ENCODE measurements at regions not wholly inside any gene's neighbourhood (a gene's known extent, or its start where the extent isn't known, plus 50 kb on each side); places are given as distances from the start of the nearest gene placed in this dataset.

DNA sequence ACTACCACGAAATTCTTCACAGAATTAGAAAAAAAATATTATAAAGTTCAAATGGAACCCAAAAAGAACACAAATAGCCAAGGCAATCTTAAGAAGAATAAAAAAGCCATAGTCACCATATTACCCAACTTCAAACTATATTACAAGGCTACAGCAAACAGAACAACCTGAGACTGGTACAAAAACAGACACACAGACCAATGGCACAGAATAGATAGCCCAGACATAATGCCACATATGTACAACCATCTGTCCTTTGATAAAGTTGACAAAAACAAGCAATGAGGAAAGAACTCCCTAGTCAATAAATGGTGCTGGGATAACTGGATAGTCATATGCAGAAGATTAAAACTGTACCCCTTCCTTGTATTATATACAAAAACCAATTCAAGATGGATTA lies 808.5 kb upstream of the ZWINT start (continued):
- TF ChIP-seq, protein P1, sequence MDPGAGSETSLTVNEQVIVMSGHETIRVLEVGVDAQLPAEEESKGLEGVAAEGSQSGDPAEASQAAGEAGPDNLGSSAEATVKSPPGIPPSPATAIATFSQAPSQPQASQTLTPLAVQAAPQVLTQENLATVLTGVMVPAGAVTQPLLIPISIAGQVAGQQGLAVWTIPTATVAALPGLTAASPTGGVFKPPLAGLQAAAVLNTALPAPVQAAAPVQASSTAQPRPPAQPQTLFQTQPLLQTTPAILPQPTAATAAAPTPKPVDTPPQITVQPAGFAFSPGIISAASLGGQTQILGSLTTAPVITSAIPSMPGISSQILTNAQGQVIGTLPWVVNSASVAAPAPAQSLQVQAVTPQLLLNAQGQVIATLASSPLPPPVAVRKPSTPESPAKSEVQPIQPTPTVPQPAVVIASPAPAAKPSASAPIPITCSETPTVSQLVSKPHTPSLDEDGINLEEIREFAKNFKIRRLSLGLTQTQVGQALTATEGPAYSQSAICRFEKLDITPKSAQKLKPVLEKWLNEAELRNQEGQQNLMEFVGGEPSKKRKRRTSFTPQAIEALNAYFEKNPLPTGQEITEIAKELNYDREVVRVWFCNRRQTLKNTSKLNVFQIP (CRISPR knock-in tag; IDR thresholded peaks at IDR 0.05; ENCODE audit: borderline replicate concordance, low read depth) = no peak
- TF ChIP-seq TCF4 (CRISPR knock-in tag; IDR thresholded peaks at IDR 0.05; ENCODE audit: borderline replicate concordance) (no peak), ZNF8 (CRISPR knock-in tag; IDR thresholded peaks at IDR 0.05) (no peak)
- TF ChIP-seq, protein P2, sequence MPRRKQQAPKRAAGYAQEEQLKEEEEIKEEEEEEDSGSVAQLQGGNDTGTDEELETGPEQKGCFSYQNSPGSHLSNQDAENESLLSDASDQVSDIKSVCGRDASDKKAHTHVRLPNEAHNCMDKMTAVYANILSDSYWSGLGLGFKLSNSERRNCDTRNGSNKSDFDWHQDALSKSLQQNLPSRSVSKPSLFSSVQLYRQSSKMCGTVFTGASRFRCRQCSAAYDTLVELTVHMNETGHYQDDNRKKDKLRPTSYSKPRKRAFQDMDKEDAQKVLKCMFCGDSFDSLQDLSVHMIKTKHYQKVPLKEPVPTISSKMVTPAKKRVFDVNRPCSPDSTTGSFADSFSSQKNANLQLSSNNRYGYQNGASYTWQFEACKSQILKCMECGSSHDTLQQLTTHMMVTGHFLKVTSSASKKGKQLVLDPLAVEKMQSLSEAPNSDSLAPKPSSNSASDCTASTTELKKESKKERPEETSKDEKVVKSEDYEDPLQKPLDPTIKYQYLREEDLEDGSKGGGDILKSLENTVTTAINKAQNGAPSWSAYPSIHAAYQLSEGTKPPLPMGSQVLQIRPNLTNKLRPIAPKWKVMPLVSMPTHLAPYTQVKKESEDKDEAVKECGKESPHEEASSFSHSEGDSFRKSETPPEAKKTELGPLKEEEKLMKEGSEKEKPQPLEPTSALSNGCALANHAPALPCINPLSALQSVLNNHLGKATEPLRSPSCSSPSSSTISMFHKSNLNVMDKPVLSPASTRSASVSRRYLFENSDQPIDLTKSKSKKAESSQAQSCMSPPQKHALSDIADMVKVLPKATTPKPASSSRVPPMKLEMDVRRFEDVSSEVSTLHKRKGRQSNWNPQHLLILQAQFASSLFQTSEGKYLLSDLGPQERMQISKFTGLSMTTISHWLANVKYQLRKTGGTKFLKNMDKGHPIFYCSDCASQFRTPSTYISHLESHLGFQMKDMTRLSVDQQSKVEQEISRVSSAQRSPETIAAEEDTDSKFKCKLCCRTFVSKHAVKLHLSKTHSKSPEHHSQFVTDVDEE (CRISPR knock-in tag; IDR thresholded peaks at IDR 0.05) = no peak

DNA sequence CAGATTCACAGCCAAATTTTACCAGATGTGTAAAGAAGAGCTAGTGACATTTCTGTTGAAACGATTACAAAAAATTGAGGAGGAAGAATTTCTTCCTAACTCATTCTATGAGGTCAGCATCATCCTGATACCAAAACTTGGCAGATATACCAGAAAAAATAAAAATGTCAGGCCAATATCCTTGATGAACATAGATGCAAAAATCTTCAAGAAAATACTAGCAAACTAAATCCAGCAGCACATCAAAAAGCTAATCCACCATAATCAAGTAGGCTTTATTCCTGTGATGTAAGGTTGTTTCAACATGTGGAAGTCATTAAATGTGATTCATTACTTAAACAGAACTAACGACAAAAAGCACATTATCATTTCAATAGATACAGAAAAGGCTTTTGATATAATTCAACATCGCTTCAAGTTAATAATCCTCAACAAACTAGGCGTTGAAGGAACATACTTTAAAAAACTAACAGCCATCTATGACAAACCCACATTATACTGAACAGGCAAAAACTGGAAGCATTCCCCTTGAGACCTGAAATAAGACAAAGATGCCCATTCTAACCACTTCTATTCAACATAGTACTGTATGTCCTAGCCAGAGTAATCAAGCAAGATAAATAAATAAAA lies 807.7 kb upstream of the ZWINT start:
- TF ChIP-seq ARNTL (CRISPR knock-in tag; IDR thresholded peaks at IDR 0.05; ENCODE audit: borderline replicate concordance, low read depth) (no peak), PPARA (CRISPR knock-in tag; IDR thresholded peaks at IDR 0.05; ENCODE audit: borderline replicate concordance) (no peak), ZNF565 (CRISPR knock-in tag; conservative IDR thresholded peaks at IDR 0.05; ENCODE audit: low read depth) (no peak), ESRRG (CRISPR knock-in tag; IDR thresholded peaks at IDR 0.05) (no peak), TOX (CRISPR knock-in tag; IDR thresholded peaks at IDR 0.05; ENCODE audit: borderline replicate concordance) (no peak), ZNF8 (CRISPR knock-in tag; IDR thresholded peaks at IDR 0.05) (no peak)
- TF ChIP-seq, protein P3, sequence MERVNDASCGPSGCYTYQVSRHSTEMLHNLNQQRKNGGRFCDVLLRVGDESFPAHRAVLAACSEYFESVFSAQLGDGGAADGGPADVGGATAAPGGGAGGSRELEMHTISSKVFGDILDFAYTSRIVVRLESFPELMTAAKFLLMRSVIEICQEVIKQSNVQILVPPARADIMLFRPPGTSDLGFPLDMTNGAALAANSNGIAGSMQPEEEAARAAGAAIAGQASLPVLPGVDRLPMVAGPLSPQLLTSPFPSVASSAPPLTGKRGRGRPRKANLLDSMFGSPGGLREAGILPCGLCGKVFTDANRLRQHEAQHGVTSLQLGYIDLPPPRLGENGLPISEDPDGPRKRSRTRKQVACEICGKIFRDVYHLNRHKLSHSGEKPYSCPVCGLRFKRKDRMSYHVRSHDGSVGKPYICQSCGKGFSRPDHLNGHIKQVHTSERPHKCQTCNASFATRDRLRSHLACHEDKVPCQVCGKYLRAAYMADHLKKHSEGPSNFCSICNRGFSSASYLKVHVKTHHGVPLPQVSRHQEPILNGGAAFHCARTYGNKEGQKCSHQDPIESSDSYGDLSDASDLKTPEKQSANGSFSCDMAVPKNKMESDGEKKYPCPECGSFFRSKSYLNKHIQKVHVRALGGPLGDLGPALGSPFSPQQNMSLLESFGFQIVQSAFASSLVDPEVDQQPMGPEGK (CRISPR knock-in tag; IDR thresholded peaks at IDR 0.05; ENCODE audit: borderline replicate concordance) = no peak
- ATAC-seq = no peak

DNA sequence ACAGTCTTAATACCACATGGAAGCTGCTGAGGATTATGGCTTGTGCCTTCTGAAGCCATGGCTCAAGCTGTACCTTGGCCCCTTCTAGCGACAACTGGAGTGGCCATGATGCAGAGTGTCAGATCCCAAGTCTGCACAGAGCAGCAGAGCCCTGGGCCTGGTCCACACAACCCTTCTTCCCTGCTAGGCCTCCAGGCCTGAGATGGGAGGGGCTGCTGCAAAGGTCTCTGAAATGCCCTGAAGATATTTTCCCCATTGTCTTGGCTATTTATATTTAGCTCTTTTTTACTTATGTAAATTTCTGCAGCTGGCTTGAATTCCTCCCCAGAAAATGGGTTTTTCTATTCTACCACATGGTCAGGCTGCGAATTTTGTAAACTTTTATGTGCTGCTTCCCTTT lies 804.6 kb upstream of the ZWINT start:
- TF ChIP-seq, protein P4, sequence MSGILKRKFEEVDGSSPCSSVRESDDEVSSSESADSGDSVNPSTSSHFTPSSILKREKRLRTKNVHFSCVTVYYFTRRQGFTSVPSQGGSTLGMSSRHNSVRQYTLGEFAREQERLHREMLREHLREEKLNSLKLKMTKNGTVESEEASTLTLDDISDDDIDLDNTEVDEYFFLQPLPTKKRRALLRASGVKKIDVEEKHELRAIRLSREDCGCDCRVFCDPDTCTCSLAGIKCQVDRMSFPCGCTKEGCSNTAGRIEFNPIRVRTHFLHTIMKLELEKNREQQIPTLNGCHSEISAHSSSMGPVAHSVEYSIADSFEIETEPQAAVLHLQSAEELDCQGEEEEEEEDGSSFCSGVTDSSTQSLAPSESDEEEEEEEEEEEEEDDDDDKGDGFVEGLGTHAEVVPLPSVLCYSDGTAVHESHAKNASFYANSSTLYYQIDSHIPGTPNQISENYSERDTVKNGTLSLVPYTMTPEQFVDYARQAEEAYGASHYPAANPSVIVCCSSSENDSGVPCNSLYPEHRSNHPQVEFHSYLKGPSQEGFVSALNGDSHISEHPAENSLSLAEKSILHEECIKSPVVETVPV (CRISPR knock-in tag; IDR thresholded peaks at IDR 0.05) = no peak
- TF ChIP-seq ZNF565 (CRISPR knock-in tag; conservative IDR thresholded peaks at IDR 0.05; ENCODE audit: low read depth) (no peak), ESRRG (CRISPR knock-in tag; IDR thresholded peaks at IDR 0.05) (no peak), BACH2 (CRISPR knock-in tag; IDR thresholded peaks at IDR 0.05; ENCODE audit: borderline replicate concordance) (no peak), TCF4 (CRISPR knock-in tag; IDR thresholded peaks at IDR 0.05; ENCODE audit: borderline replicate concordance) (no peak), CSDC2 (CRISPR knock-in tag; IDR thresholded peaks at IDR 0.05) (no peak), GLIS3 (CRISPR knock-in tag; IDR thresholded peaks at IDR 0.05) (no peak), OSR1 (CRISPR knock-in tag; IDR thresholded peaks at IDR 0.05) (no peak), SNAI2 (CRISPR knock-in tag; IDR thresholded peaks at IDR 0.05) (no peak), RARB (CRISPR knock-in tag; IDR thresholded peaks at IDR 0.05) (no peak), ARNTL (CRISPR knock-in tag; IDR thresholded peaks at IDR 0.05; ENCODE audit: borderline replicate concordance, low read depth) (no peak), TOX (CRISPR knock-in tag; IDR thresholded peaks at IDR 0.05; ENCODE audit: borderline replicate concordance) (no peak), ZFP30 (CRISPR knock-in tag; IDR thresholded peaks at IDR 0.05) (no peak), ZFP3 (CRISPR knock-in tag; IDR thresholded peaks at IDR 0.05) (no peak), PPARA (CRISPR knock-in tag; IDR thresholded peaks at IDR 0.05; ENCODE audit: borderline replicate concordance) (no peak), ZNF70 (CRISPR knock-in tag; IDR thresholded peaks at IDR 0.05) (no peak), ZNF8 (CRISPR knock-in tag; IDR thresholded peaks at IDR 0.05) (no peak)
- TF ChIP-seq, protein P3 (CRISPR knock-in tag; IDR thresholded peaks at IDR 0.05; ENCODE audit: borderline replicate concordance) = no peak
- TF ChIP-seq, protein P2 (CRISPR knock-in tag; IDR thresholded peaks at IDR 0.05) = no peak
- TF ChIP-seq, protein P5, sequence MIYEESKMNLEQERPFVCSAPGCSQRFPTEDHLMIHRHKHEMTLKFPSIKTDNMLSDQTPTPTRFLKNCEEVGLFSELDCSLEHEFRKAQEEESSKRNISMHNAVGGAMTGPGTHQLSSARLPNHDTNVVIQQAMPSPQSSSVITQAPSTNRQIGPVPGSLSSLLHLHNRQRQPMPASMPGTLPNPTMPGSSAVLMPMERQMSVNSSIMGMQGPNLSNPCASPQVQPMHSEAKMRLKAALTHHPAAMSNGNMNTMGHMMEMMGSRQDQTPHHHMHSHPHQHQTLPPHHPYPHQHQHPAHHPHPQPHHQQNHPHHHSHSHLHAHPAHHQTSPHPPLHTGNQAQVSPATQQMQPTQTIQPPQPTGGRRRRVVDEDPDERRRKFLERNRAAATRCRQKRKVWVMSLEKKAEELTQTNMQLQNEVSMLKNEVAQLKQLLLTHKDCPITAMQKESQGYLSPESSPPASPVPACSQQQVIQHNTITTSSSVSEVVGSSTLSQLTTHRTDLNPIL (CRISPR knock-in tag; IDR thresholded peaks at IDR 0.05; ENCODE audit: low read depth) = no peak
- ATAC-seq = no peak
